ENCODE measurements at regions not wholly inside any gene's neighbourhood (a gene's known extent, or its start where the extent isn't known, plus 50 kb on each side); places are given as distances from the start of the nearest gene placed in this dataset.

DNA sequence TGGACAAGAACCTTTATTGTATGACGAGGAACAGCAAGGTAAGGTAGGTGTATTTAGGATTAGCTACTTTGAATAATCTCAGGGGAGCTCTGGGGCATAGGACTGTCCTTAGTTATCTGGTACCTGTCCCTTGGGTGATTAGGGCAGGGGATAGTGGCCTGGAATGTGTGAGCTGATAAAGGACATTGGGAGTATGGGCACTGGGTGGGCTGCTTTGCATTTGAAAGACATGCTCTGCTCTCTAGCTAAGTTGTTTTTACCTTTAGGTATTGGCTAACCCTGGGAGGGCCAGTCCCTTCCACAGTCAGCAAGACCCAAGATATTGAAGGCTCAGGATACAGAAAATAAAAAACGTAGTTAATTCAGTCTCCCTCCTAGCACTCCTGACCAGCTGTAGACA is 282.8 kb upstream of the C9orf72 start:
- intact Hi-C loops (cut with micrococcal nuclease; ENCODE audit: unreplicated experiment), result no loop called here
- Histone ChIP-seq H3K36me3 (ENCODE audit: control insufficient read depth, insufficient read depth, low read length) (no peaks in the 10 kb centered on the region), H3K4me1 (no peaks in the 10 kb centered on the region), H3K27me3 (replicated peaks; ENCODE audit: control insufficient read depth, insufficient read depth, low read length) (no peaks in the 10 kb centered on the region), H3K9me3 (no peaks in the 10 kb centered on the region), H3K4me3 (ENCODE audit: low read depth, low read length) (no peak overlapping the region)
- Mint-ChIP-seq H3K9me3 (ENCODE audit: unreplicated experiment) (no peaks in the 10 kb centered on the region), H3K36me3 (ENCODE audit: insufficient read depth, unreplicated experiment) (no peaks in the 10 kb centered on the region), H3K4me3 (ENCODE audit: unreplicated experiment) (no peak overlapping the region), H3K4me1 (ENCODE audit: low read depth, unreplicated experiment) (no peaks in the 10 kb centered on the region), H3K27me3 (ENCODE audit: insufficient read depth, unreplicated experiment) (peaks cover 4% of the 10 kb centered on the region), H3K27ac (ENCODE audit: unreplicated experiment) (no peak overlapping the region)
- CTCF ChIA-PET, result no interaction called here
- no peak for DNase-seq
- no TSS peak for BruUV-seq (replicated peaks)
- POLR2A ChIA-PET, result no interaction called here
- TF ChIP-seq, protein P1, sequence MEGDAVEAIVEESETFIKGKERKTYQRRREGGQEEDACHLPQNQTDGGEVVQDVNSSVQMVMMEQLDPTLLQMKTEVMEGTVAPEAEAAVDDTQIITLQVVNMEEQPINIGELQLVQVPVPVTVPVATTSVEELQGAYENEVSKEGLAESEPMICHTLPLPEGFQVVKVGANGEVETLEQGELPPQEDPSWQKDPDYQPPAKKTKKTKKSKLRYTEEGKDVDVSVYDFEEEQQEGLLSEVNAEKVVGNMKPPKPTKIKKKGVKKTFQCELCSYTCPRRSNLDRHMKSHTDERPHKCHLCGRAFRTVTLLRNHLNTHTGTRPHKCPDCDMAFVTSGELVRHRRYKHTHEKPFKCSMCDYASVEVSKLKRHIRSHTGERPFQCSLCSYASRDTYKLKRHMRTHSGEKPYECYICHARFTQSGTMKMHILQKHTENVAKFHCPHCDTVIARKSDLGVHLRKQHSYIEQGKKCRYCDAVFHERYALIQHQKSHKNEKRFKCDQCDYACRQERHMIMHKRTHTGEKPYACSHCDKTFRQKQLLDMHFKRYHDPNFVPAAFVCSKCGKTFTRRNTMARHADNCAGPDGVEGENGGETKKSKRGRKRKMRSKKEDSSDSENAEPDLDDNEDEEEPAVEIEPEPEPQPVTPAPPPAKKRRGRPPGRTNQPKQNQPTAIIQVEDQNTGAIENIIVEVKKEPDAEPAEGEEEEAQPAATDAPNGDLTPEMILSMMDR (IDR thresholded peaks at IDR 0.05; ENCODE audit: insufficient read depth in 1 of 2, low read depth in 1 of 2, low read length in 1 of 2, severe bottlenecking in 1 of 2, unreplicated experiment in 1 of 2), result no peak

DNA sequence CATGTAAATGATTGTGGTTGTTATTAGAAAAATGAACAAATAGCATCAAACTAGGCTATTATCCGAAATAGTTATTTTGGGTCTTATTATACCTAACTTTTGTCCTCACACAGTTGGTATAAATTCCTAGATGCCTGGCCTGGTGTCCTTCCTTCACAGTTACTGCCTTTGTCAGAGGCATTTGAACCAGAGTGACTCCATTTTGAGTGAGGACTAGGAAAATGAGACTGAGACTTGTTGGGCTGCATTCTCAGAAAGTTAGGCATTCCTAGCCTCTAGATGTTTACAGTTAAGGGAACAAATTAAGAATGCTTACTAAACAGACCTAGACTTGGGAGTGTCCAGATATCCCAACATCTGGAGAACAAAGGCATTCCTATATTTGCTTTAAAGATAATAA is 283.5 kb upstream of the C9orf72 start:
- Mint-ChIP-seq H3K4me3 (ENCODE audit: unreplicated experiment) (no peak overlapping the region), H3K9me3 (ENCODE audit: unreplicated experiment) (no peaks in the 10 kb centered on the region), H3K27me3 (ENCODE audit: insufficient read depth, unreplicated experiment) (peaks cover 4% of the 10 kb centered on the region), H3K36me3 (ENCODE audit: insufficient read depth, unreplicated experiment) (no peaks in the 10 kb centered on the region), H3K4me1 (ENCODE audit: low read depth, unreplicated experiment) (no peaks in the 10 kb centered on the region), H3K27ac (ENCODE audit: unreplicated experiment) (no peak overlapping the region)
- TF ChIP-seq, protein P1 (IDR thresholded peaks at IDR 0.05; ENCODE audit: insufficient read depth in 1 of 2, low read depth in 1 of 2, low read length in 1 of 2, severe bottlenecking in 1 of 2, unreplicated experiment in 1 of 2), result no peak
- intact Hi-C loops (cut with micrococcal nuclease; ENCODE audit: unreplicated experiment), result no loop called here
- CTCF ChIA-PET, result no interaction called here
- Histone ChIP-seq H3K36me3 (ENCODE audit: control insufficient read depth, insufficient read depth, low read length) (no peaks in the 10 kb centered on the region), H3K9me3 (no peaks in the 10 kb centered on the region), H3K4me1 (no peaks in the 10 kb centered on the region), H3K27me3 (replicated peaks; ENCODE audit: control insufficient read depth, insufficient read depth, low read length) (no peaks in the 10 kb centered on the region), H3K4me3 (ENCODE audit: low read depth, low read length) (no peak overlapping the region)
- BruUV-seq (replicated peaks), result no TSS peak
- POLR2A ChIA-PET, result no interaction called here
- DNase-seq, result no peak

GRCh38 chr9:27861887-27862286 is 288.6 kb upstream of the C9orf72 start:
- CTCF ChIA-PET, result no interaction called here
- BruUV-seq (replicated peaks), result no TSS peak

More at GRCh38 chr9:27861887-27862286, 288.6 kb upstream of the C9orf72 start:
- Mint-ChIP-seq H3K4me3 (ENCODE audit: unreplicated experiment) (no peak overlapping the region), H3K4me1 (ENCODE audit: low read depth, unreplicated experiment) (no peaks in the 10 kb centered on the region), H3K27ac (ENCODE audit: unreplicated experiment) (no peak overlapping the region), H3K9me3 (ENCODE audit: unreplicated experiment) (no peaks in the 10 kb centered on the region), H3K27me3 (ENCODE audit: insufficient read depth, unreplicated experiment) (no peaks in the 10 kb centered on the region), H3K36me3 (ENCODE audit: insufficient read depth, unreplicated experiment) (no peaks in the 10 kb centered on the region)
- H3K27me3 ChIP-seq (replicated peaks; ENCODE audit: control insufficient read depth, insufficient read depth, low read length), result no peaks in the 10 kb centered on the region
- POLR2A ChIA-PET, result no interaction called here
- no peaks in the 10 kb centered on the region for H3K9me3 ChIP-seq
- H3K4me3 ChIP-seq (ENCODE audit: low read depth, low read length), result no peak overlapping the region
- TF ChIP-seq, protein P1 (IDR thresholded peaks at IDR 0.05; ENCODE audit: insufficient read depth in 1 of 2, low read depth in 1 of 2, low read length in 1 of 2, severe bottlenecking in 1 of 2, unreplicated experiment in 1 of 2), result no peak
- intact Hi-C loops (cut with micrococcal nuclease; ENCODE audit: unreplicated experiment), result no loop called here
- H3K4me1 ChIP-seq, result no peaks in the 10 kb centered on the region
- no peak for DNase-seq
- no peaks in the 10 kb centered on the region for H3K36me3 ChIP-seq (ENCODE audit: control insufficient read depth, insufficient read depth, low read length)
